NCI-H1105 treated with DMSO at 0.1 percent for 48 hours (cell line): ENCODE measurements at regions not wholly inside any gene's neighbourhood (a gene's known extent, or its start where the extent isn't known, plus 50 kb on each side); places are given as distances from the start of the nearest gene placed in this dataset.
A peak's percentile ranks its signal among the peaks of the same experiment; 100 is the strongest.

ENCODE experiments used
- DNase-seq: peaks from one replicate; lab custom pipeline; 2025; lab: John Stamatoyannopoulos, UW

DNA sequence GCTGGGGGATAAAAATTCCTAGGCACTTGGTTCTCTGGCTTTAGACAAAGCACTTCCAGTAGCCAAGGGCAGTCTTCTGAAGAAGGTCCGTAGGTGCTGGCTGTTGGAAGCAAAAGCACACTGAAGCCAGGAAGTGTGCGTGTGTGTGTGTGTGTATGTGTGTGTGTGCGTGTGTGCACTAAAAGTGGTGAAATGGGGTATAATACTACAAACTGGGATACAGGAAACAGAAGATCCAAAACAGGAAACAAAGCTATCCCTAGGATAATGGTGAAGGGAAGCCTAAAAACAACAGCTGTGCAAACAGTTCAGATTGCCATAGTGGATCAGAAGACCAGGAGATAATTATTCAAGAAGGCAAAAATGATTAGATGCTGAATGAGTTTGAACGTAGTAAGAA, 103.4 kb downstream of the IL20RB start:
- DNase-seq: no peak

DNA sequence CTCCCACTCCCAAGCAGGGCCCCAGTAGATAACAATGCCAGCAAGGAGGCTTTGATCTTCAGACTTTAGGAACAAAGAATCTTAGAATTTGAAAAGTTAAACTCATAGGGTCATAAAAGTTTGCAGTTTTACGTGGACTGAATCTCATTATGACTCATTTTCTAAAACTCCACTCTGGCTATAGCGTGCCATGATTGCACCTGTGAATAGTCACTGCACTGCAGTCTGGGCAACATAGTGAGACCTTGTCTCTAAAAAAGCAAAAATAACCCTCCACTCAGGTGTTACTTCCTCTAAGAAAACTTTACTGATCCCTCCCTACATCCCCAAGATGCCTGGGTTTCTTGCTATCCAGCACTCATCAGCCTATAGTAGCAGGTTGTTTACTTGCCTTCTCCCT, 104.5 kb downstream of the IL20RB start:
- no peak for DNase-seq

DNA sequence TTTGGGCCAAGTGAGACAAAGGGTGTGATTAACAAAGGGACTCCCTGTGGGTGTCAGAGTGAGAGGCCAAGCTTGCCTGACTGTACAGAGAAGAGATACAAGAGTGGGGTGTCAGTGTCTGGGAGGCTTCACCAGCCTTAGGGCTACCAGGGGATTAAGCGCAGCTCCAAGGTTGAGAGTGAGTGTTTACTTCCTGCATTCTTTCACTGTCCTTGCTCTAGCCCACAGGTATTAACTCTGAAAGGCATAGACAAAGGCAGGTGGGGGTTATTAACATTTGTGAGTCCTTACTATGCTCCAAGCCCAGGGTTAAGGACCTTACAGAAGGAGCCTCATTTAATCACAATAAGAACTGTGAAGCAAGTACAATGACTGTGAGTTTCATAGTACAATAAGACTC, 107.6 kb downstream of the IL20RB start:
- no peak for DNase-seq

DNA sequence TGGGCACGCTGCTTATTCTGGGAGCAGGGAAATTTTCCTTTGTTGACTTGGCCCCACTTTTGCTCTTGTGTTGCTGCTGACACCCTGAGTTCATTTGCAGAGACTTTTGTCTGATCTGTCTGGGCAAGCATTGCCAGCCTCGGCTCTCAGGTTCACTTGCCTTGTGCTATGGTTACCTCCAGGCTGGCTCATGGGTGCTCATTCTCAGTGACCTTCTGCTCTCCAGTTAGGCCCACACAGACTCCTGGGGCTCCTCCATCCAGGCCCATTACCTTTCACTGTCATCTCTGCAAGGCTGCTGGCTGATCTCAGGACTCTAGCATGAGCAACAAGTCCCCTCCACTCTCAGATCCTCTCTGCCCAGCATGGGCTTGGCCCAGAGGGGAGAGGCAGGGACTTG, 108.3 kb downstream of the IL20RB start:
- no peak for DNase-seq

DNA sequence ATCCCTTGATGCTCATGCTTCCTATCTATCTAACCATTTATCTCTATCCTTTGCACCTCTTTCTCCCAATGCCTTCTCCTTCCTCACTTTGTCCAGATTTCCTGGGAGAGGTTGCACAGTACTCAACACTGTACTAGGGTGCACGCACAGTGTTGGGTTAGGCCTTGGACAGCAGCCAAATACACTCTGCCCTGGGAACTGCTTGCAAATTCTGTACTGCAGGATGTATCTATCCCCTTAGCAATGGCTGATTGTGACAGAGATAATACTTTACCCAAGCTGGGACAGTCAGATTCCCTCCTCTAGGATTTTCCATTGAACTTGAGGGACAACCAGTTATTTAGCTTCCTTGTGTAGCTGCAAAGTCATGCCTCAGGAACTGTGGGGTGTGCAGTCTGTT, 113.3 kb downstream of the IL20RB start:
- DNase-seq: no peak

DNA sequence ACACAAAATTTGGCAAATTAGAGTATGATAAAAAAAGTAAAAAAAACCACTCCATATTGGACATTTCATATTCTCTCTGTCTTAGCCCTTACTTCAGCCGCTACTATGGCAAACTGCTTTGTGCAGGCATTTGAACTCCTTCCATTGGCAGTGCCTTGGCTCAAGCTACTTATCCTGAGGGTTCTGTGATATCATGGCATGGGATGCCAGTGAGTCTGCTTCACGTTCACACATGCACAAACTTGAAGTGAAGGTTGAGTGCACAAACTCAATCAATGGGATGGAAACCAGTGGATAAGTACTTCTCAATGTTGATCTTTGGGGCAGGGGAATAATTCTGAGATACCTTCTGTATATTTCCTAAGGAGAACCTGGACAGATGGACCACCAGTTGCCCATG, 117.2 kb downstream of the IL20RB start:
- no peak for DNase-seq

DNA sequence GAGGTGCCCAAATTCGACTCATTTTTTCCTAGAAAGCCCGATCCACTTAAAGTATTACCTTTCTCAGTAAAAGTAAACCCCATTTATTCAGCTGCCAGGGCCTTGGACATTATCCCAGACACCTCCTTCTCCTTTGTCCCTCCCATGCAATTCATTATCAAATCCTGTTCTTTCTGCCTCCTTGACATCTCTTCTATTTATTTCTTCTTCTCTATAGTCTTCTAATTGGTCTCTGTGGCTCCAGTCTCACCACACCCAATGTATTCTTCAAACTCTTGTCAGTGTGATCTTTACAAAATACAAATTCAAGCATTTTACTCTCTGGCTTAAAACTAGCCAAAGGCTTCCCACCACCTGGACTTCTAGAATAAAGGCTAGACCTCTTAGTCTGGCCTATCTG, 120.3 kb downstream of the IL20RB start:
- no peak for DNase-seq

DNA sequence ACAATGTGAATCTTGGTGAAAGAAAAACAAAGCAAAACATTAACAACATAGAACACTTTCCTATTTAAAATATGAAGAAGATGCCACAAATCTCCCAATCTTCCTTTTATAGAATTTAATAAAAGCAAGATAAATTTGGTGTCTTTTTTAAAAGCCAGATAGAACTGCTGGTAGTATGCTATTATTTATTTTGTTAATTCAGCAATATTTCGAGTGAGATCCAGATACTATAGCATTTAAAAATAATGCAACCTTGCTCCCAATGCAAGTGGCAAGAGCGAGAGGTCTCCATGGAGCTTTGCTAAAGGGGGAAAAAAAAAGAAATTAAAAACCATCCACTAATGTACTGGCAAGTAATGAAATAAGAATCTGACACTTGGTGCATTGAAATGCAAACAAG, 121.8 kb downstream of the IL20RB start:
- DNase-seq: no peak

DNA sequence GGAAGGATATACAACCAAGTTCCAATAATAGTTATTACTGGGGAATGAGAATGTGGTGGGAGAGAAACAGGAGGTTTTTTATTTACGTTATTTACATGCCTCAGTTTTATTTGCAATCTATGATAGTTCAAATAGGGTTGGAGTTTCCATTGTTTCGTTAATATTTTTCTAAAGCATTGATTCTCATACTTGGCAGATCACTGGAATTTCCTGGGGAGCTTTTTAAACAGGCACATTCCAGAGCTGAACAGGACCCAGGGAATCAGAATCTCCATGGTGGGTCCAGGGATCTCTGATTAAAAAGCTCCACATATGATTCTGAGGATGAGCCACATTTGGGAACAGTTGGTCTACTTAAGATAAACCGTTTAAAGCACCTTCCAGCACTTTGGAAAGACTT, 123.9 kb downstream of the IL20RB start:
- no peak for DNase-seq

DNA sequence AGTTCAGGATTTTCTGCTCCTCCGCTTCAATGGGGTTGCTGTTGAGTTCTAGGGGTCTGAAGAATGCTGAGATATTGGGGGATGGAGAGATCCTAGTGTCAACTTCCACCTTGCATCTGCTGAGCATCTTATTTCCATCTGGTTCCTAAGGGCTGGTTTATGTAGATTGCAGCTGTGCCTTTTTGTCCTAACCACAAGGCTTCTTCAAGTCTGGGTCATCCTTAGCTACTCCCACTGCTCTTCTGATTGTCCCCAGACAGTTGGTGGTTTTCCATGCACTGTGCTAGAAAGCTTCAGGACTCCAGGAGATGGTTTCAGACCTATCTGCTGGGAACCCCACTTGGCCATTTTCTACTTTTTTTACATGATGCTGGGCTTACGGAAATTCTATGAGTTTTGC, 125.0 kb downstream of the IL20RB start:
- DNase-seq: no peak

DNA sequence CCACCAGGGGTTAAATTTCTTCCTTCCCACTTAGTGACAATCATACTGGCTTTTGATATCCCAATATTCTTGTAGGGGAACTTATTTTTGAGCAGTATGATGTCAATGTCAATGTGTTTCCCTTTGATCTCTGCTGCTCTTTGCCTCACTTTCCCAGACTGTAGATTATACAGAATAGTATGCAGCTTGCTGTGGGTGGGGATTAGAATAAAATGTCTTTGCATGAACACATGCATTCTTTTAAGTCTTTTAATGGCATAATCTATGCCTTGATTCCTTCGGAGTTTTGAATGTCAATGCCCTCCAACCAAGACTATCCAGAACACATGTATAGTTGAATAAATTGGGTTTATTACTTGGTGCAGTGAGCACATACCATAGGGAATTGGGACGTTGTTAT, 125.5 kb downstream of the IL20RB start:
- DNase-seq: no peak

DNA sequence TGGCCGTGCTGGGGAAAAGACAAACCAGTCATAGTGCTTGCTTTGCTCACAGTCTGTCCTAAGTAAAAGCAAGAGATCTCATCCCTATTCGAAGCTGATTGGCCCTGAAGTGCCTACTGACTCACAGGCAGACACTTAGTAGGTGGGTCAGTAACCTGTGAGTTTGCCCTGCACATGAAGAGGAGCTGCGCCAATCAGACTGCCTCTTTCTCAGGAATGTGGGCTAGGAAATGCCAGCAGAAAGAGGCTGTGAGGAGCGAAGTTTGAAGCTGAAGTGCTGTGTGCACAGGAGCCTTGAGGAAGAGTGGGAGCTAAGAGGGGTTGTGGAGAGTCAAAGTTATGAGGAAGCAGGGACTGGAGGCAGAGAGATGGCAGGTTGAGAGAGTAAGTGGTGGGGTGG, 126.8 kb downstream of the IL20RB start:
- no peak for DNase-seq

DNA sequence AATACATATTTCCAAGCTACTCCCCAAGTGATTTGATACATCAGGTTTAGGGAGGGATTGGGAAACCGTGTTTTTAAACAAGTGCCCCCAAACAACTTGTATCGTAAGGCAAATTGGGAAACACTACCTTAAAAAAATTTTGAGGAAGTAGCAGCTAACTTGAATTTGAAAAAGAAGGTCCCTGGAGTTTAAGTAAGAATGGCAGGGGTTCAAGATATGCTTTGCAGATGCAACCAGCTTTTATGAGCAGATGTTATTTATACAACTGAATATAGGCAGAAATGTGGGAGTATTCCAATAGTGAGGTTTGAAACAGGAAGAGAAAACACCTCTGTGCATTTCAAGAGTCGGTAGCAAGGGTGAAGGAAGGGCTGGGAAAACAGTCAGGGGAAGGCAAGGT, 139.6 kb downstream of the IL20RB start:
- DNase-seq: no peak

DNA sequence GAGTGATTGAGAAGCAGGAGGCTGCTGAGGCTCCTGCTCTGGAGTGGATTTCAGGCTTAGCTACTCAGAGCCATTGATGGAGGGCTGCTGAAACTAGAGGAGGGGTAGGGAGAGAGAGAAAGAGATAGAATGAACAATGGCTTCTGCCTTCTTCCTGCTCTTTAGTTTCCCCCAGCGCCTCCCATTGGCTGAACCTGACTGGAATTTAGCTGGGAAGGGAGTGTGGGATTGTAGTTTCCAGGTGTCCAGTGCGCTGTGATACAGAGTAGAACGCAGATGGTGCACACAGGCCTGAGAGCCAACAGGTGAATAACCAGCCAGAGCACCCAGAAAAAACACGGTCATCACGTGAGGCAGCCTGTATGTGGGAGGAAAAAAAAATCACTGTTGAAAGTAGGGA, 140.1 kb downstream of the IL20RB start:
- DNase-seq: no peak

DNA sequence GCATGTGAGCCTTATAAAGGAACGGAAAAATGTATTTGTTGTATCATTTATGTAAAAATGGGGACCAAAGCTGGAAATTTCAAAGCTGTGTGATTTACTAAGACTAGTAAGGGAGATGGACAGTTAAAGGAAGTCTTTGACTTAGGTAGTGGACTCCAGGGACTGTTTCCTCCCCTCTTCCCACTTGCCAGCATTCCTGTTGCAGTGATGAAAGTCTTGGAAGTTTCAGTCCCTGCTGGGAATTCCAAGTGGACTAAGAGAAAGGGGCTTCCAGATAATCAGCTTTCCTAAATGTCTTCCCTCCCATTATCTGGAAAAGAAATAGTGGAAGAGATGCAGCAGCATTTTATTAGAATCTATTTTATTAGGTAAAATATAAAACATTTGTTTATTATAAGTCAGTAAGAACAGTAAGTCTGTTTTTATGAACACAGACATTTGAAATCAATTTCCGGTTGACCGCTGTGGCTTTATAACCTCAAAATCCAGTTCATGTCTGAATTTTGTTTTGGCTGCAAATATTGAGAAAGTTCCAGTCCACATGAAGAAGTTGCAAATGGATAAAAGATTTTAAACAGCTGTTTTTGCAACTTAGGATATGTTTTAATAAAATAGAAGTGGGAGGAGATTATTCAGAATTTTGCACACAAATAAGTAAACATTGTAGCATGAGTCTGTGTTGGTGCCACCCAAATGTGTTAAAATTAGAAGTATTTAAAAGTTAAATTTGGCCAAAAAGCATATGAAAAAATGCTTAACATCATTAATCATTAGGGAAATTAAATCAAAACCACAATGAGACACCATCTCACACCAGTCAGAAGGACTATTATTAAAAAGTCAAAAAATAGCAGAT, 141.8 kb downstream of the IL20RB start:
- DNase-seq: no peak

DNA sequence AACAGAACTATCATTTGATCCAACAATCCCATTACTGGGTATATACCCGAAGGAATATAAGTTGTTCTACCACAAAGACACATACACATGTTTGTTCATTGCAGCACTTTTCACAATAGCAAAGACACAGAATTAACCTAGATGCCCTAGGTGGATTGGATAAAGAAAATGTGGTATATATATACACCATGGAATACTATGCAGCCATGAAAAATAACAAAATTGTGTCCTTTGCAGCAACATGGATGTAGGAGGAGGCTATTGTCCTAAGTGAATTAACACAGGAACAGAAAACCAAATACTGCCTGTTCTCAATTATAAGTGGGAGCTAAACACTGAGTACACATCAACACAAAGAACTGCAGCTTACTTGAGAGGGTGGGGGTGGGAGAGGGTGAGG, 142.5 kb downstream of the IL20RB start:
- no peak for DNase-seq

DNA sequence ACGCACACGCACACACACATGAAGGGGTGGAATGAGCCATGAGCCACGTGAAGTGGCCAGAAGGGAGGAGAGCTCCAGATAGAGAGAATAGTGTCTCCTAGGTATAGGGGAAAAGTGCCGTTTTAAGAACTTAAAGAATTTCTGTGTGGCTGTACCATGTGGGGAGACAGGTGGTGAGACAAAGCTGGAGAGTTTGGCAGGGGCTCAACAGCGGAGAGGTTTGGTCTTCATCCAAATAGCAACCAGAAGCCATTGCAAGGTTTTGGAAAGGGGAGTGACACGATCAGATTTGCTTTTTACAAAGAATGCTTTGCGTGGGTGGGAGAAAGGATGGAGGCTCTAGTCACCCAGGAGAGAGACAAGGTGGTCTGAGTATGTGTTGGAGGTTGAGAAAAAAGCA, 146.0 kb downstream of the IL20RB start:
- peak; percentile 54 for DNase-seq

DNA sequence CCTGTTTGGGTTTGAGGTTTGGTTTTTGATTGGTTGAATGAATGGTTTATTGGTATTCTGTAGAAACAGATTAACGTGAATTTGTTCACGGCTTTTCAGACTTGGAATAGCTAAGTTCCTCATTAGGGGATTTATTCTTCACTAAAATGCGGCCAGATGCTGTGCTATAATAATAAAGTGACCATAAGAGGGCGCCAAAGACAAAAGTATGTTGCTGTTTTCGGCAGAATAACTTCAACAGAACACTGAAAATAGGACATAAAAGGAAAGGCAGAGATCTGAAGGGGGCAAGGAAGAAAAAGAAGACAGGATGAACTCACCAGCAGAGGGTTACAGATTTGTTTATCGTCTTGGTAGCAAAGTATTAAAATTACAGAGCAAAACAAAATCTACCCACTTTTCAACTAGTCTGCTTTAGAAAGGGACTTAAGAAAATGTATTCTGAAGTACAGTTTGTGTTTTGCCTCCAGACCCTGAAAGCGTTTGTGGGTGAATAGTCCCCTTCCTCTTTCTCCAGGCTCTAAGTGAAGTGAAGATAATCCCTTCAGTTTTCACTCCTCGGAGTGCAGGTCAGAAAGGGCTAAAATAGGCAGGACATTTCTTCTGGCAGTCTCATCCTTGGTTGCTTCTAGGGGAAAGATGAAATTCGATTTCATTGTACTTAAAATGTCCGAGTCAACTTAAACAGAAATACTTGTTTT, 147.6 kb downstream of the IL20RB start:
- DNase-seq: peak; percentile 88

DNA sequence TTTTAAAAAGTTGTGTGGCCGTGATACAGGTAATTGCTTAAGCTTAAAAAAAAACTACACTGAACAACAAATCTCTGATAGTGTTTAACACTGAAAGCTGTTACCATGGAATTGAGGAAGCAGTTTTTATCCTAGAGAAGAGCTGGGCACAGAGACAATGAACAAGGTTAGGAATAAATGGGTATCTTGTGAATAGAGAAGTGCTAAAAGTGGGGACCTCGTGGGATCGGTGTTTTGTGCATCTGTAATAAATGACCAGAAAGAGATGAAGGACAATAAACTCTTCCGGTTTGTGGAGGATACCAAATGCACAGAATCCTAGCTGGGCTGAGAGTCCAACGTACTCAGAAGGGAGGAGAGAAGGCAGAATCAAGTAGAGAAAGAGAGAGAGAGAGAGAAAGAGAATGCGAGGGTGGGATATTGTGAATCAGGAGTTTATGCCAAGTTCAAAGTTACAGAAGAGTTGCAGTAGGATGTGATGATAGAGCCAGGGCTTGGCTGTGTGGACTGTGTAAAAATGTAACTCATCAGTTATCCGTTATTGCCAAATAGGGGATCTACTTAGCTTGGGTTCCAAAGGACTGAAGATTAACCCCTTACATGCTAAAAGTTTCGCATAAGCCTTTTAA, 148.9 kb downstream of the IL20RB start:
- DNase-seq: no peak

DNA sequence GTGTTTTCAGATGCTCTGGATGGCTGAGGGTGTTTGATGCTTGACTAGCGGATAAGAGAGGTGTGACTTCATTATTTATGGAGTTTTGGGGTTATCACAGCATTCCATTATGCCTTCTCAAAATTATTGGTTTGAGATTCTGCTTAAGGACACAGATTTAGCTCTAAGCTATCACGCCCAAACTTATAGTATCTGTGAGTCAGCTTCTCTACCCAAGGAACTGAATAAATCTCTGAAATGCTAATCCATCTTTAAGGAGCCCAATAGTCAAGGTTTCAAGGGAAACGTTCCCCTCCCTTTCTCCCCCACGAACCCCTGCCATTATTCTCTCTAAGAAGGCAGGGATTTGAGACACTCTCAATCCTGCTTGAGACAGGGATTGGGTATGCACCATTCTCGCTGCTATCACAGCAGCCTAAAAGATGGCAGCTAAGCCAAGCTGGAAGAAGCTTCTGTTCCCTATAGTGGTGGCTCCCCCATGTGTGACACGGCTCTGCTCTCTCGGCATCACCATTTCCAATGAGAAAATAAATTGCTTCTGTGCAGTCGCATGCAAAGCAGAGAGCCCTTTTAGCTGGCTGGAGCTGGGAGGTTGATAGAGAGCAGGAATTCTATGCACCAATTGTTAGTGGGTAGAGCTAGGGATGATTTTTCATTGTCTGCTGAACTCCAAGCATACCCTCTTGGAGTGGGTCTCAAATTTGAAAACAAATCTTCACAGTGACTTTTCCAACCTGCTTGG, 151.1 kb downstream of the IL20RB start:
- DNase-seq: no peak

DNA sequence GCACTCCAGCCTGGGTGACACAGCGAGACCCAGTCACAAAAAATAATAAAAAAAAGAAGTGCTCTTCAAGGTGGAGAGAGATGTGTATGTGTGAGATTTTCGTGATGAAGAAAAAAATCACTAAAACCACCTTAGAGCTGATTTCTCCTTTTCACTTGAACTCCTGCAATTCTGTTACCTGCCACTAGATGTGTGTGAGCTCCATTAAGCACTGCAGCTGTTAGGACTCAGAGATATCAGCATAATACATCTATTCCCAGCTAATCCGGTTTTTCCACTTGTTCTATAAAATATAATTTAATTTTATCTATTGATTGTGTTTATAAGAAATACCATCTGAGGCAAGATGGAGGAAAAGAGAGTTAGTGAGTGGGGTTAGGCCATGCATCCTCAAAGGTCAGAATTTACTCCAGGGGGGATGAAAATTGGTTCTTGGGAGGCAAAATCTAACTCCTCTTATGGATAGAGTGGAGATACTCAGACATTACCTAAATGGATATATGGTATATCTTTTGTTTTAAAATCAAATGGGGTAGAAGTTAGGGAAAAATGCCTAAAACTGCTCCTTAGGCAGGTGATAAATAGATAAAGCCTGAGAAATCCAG, 152.7 kb downstream of the IL20RB start:
- peak; percentile 72 for DNase-seq

DNA sequence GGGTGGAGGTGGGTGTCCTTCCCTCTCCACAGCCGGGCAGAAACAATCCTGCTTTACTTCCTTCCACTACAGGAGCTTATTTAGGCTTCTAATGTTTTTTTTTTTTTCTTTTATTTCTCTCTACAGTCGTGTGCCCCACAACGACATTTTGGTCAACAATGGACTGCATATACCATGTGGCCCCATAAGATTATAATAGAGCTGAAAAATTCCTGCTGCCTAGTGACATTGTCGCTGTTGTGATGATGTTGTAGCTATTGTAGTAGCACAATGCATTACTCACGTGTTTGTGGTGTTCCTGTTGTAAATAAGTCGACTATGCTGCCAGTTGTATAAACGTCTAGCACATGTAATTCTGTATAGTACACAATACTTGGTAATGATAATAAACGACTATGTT, 153.7 kb downstream of the IL20RB start:
- no peak for DNase-seq
